HCT116 (cell line): ENCODE measurements at regions not wholly inside any gene's neighbourhood (a gene's known extent, or its start where the extent isn't known, plus 50 kb on each side); places are given as distances from the start of the nearest gene placed in this dataset.

ENCODE experiments used
- ATAC-seq: fragments of 200-7000 bp; cut with Tn5 transposase; 2 replicates; pipeline ENCODE4 v1.9.1; 2020; ENCODE audit warnings: mild to moderate bottlenecking, moderate library complexity
- BruUV-seq: library from RNA; stranded (reverse); fragments of 400-500 nt; replicated peaks from 2 replicates; lab custom pipeline; 2021; lab: Mats Ljungman, UMichigan
- CTCF ChIA-PET: fragments of 300-600 bp; sonication (Branson Sonifier 250); formaldehyde crosslinking; loops from one replicate; lab custom pipeline; 2021; ENCODE audit warnings: antibody characterized with exemption; lab: Charles Lee
- POLR2A ChIA-PET: fragments of 300-600, 350-600 bp; sonication (Branson Sonifier 250); formaldehyde crosslinking; loops from one replicate; lab custom pipeline; 2021; ENCODE audit warnings: antibody characterized with exemption; lab: Charles Lee
- RAD21 ChIA-PET, 2 experiments: fragments of 300-600 bp; sonication (Branson Sonifier 250); formaldehyde crosslinking; loops; one replicate each; lab custom pipeline; 2023; ENCODE audit warnings: low total read pairs in 2 of 2; ENCODE audit not compliant: uncharacterized antibody in 2 of 2, unreplicated experiment in 2 of 2, low non-redundant PET in 1 of 2; lab: Charles Lee
- DNase-seq: peaks from one replicate; pipeline ENCODE4 v3.0.0-alpha.2; 2010; ENCODE audit warnings: low read depth, low spot score
- H2AFZ ChIP-seq: fragments of 200-600 bp; shearing (Covaris generic), sonication (generic); 2 replicates; pipeline ENCODE4 v1.6.1; 2017; ENCODE audit warnings: low read depth, mixed run types, mixed read lengths, antibody characterized with exemption, low read length; ENCODE audit not compliant: poor library complexity, severe bottlenecking
- H3K27ac ChIP-seq: 2 replicates; pipeline ENCODE4 v1.5.1; 2012; ENCODE audit warnings: low read depth, low read length
- H3K27me3 ChIP-seq: fragments of 200-600 bp; sonication (generic); 2 replicates; pipeline ENCODE4 v1.6.1; 2016; ENCODE audit warnings: mixed run types, low read length, mixed read lengths; ENCODE audit not compliant: insufficient read depth
- H3K36me3 ChIP-seq, 2 experiments: fragments of 200-500 bp in 1 of 2; fragments of 200-600 bp in 1 of 2; sonication (Bioruptor generic) in 1 of 2; sonication (generic) in 1 of 2; 2 replicates each; pipeline versions ENCODE4 v1.5.1 to v1.6.1; 2014 to 2016; ENCODE audit warnings: low read length in 2 of 2, inconsistent platforms in 1 of 2, mixed read lengths in 1 of 2, mixed run types in 1 of 2; ENCODE audit not compliant: insufficient read depth in 2 of 2, control insufficient read depth in 1 of 2
- H3K4me1 ChIP-seq, 2 experiments: fragments of 200-600 bp in 1 of 2; sonication (generic) in 1 of 2; 2 replicates each; pipeline versions ENCODE4 v1.5.1 to v1.6.1; 2012 to 2017; ENCODE audit warnings: low read length in 2 of 2, inconsistent platforms in 1 of 2, mild to moderate bottlenecking in 1 of 2, mixed read lengths in 1 of 2, mixed run types in 1 of 2, moderate library complexity in 1 of 2; ENCODE audit not compliant: insufficient read depth in 2 of 2, control insufficient read depth in 1 of 2
- H3K4me2 ChIP-seq: fragments of 200-600 bp; sonication (generic); 2 replicates; pipeline ENCODE4 v1.6.1; 2017; ENCODE audit warnings: mixed run types, low read length, mixed read lengths
- H3K4me3 ChIP-seq, 2 experiments: fragments of 200-600 bp in 1 of 2; sonication (generic) in 1 of 2; replicated peaks in 1 of 2; 2 replicates each; pipeline ENCODE4 v1.5.1; 2011 to 2016; ENCODE audit warnings: low read length in 2 of 2, control low read depth in 1 of 2, low read depth in 1 of 2, mild to moderate bottlenecking in 1 of 2, mixed read lengths in 1 of 2, mixed run types in 1 of 2
- H3K79me2 ChIP-seq: fragments of 200-600 bp; sonication (generic); 2 replicates; pipeline ENCODE4 v1.6.1; 2017; ENCODE audit warnings: mild to moderate bottlenecking, mixed run types, low read length, moderate library complexity, mixed read lengths; ENCODE audit not compliant: insufficient read depth
- H3K9ac ChIP-seq: fragments of 200-600 bp; sonication (generic); 2 replicates; pipeline ENCODE4 v1.6.1; 2016; ENCODE audit warnings: low read length, mixed read lengths
- H3K9me2 ChIP-seq: fragments of 200-600 bp; sonication (generic), shearing (Covaris generic); 2 replicates; pipeline ENCODE4 v1.6.1; 2017; ENCODE audit warnings: mixed run types, mild to moderate bottlenecking, moderate library complexity; ENCODE audit not compliant: insufficient read depth
- H3K9me3 ChIP-seq, 2 experiments: fragments of 200-500 bp in 1 of 2; fragments of 200-600 bp in 1 of 2; sonication (Bioruptor generic) in 1 of 2; sonication (generic) in 1 of 2; 2 replicates each; pipeline ENCODE4 v1.6.1; 2014 to 2017; ENCODE audit warnings: low read length in 2 of 2, mixed read lengths in 2 of 2, inconsistent platforms in 1 of 2, low read depth in 1 of 2, mild to moderate bottlenecking in 1 of 2, mixed run types in 1 of 2, moderate library complexity in 1 of 2; ENCODE audit not compliant: control insufficient read depth in 1 of 2, insufficient read depth in 1 of 2
- H4K20me1 ChIP-seq: fragments of 200-600 bp; sonication (generic), shearing (Covaris generic); 2 replicates; pipeline ENCODE4 v1.6.1; 2017; ENCODE audit warnings: mixed run types, mild to moderate bottlenecking, moderate library complexity; ENCODE audit not compliant: insufficient read depth
- CBX3 ChIP-seq: IDR thresholded peaks from 2 replicates; pipeline ENCODE4 v1.6.1; 2012; ENCODE audit warnings: low read depth
- CEBPB ChIP-seq: IDR thresholded peaks from 2 replicates; pipeline ENCODE4 v1.6.1; 2012; ENCODE audit warnings: low read depth
- EGR1 ChIP-seq: IDR thresholded peaks from 2 replicates; pipeline ENCODE4 v1.6.1; 2012; ENCODE audit warnings: low read depth
- EZH2 ChIP-seq: fragments of 200-600 bp; sonication (generic); IDR thresholded peaks from 2 replicates; pipeline ENCODE4 v1.6.1; 2017; ENCODE audit warnings: antibody characterized with exemption, mixed run types
- JUND ChIP-seq: IDR thresholded peaks from 2 replicates; pipeline ENCODE4 v1.6.1; 2012
- POLR2AphosphoS5 ChIP-seq: IDR thresholded peaks from 2 replicates; pipeline ENCODE4 v1.6.1; 2011; ENCODE audit warnings: mild to moderate bottlenecking, low read depth, low read length, moderate library complexity
- SP1 ChIP-seq: IDR thresholded peaks from 2 replicates; pipeline ENCODE4 v1.6.1; 2012; ENCODE audit warnings: low read depth
- SRF ChIP-seq: IDR thresholded peaks from 2 replicates; pipeline ENCODE4 v1.6.1; 2012; ENCODE audit warnings: low read depth
- TCF7L2 ChIP-seq: IDR thresholded peaks from 2 replicates; pipeline ENCODE4 v1.7.0; 2011; ENCODE audit warnings: borderline replicate concordance, inconsistent platforms; ENCODE audit not compliant: insufficient read depth, insufficient read length; ENCODE audit errors: extremely low read depth
- ZNF274 ChIP-seq: fragments of 200-500 bp; sonication (Bioruptor generic); IDR thresholded peaks from 2 replicates; pipeline ENCODE4 v1.6.1; 2014; ENCODE audit warnings: mild to moderate bottlenecking, low read depth, low read length, inconsistent platforms
- intact Hi-C: fragments of 100-400 bp; cut with micrococcal nuclease; formaldehyde crosslinking; loops from 2 replicates; pipeline ENCODE4 v1.10.0; 2022
- TF ChIP-seq, protein P1 (sequence below): IDR thresholded peaks from 2 replicates; pipeline ENCODE4 v1.6.1; 2012
- TF ChIP-seq, protein P2 (sequence below): IDR thresholded peaks from 2 replicates; pipeline ENCODE4 v1.6.1; 2011; ENCODE audit warnings: mild to moderate bottlenecking, low read length, moderate library complexity; ENCODE audit not compliant: insufficient replicate concordance; ENCODE audit errors: extremely low read depth
- TF ChIP-seq, protein P3 (sequence below), 3 experiments: fragments of 200-600 bp in 1 of 3; sonication (generic) in 1 of 3; IDR thresholded peaks in 2 of 3; conservative IDR thresholded peaks in 1 of 3; 2 replicates each; pipeline ENCODE4 v1.5.1; 2012 to 2017; ENCODE audit warnings: low read depth in 2 of 3, low read length in 2 of 3, antibody characterized with exemption in 1 of 3, borderline replicate concordance in 1 of 3, control low read depth in 1 of 3, mild to moderate bottlenecking in 1 of 3, mixed read lengths in 1 of 3, mixed run types in 1 of 3, moderate library complexity in 1 of 3; ENCODE audit not compliant: insufficient read depth in 1 of 3
- TF ChIP-seq, protein P4 (sequence below): IDR thresholded peaks from 2 replicates; pipeline ENCODE4 v1.6.1; 2012

DNA sequence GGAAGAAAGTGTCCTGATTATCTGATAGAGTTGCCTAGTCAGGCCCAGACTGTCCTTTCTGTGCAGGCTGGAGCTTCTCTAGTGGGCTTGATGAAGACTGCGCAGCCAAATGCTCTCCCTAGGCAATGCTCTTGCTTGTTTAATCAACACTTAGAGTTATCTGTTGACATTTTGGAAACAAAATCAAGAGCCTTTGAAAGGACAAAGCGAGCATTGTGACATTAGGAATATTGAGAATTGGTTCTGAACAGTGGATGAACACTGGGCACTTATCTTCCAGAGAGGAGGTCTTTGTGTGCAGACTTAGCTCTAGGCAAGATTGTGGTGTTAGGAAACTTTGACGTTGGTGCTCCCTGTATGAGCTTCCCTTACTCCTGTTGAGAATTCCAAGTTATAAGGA, 94.5 kb downstream of the DNTTIP2 start:
- intact Hi-C loops: no loop called here
- BruUV-seq: no TSS peak
- Histone ChIP-seq H3K36me3 (no peaks in the 10 kb centered on the region), H3K27me3 (no peaks in the 10 kb centered on the region), H4K20me1 (no peaks in the 10 kb centered on the region), H2AFZ (no peak overlapping the region), H3K9ac (no peak overlapping the region), H3K4me2 (no peak overlapping the region), H3K9me2 (no peaks in the 10 kb centered on the region), H3K4me1 (peaks cover 10 to 24% of the 10 kb centered on the region in 2 experiments), H3K4me3 (no peak overlapping the region), H3K9me3 (no peaks in the 10 kb centered on the region), H3K27ac (no peak overlapping the region), H3K79me2 (no peaks in the 10 kb centered on the region)
- RAD21 ChIA-PET: no interaction called here
- TF ChIP-seq EZH2: no peak
- DNase-seq: no peak
- POLR2A ChIA-PET: no interaction called here
- CTCF ChIA-PET: interaction anchor here (1.2 kb wide), 1 partner anchor 155 kb away, joined by 3 read pairs; no protein-coding TSS in a partner anchor
- no peak for ATAC-seq

DNA sequence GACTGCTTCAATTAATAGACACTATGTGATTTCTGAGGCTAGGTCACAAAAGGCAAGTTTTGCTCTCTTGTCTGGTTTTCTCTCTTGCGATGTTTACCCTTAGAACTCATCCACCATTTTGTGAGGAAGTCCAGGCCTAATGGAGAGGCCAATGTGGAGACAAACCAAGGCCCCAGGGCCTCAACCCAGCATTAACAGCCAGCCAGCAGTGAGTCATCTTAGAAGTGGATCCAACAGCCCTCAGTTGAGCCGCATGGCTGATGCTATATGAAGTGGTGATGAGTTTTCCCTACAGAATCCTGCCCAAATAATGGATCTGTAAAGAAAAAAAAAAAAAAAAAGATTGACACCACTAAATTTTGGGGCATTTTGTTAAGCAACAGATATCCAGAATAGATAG, 95.1 kb downstream of the DNTTIP2 start:
- Histone ChIP-seq H3K9me3 (no peaks in the 10 kb centered on the region), H3K36me3 (no peaks in the 10 kb centered on the region), H4K20me1 (no peaks in the 10 kb centered on the region), H3K4me1 (peaks cover 16 to 31% of the 10 kb centered on the region in 2 experiments), H2AFZ (no peak overlapping the region), H3K4me2 (no peak overlapping the region), H3K27me3 (no peaks in the 10 kb centered on the region), H3K4me3 (no peak overlapping the region), H3K9ac (no peak overlapping the region), H3K79me2 (no peaks in the 10 kb centered on the region), H3K27ac (no peak overlapping the region), H3K9me2 (no peaks in the 10 kb centered on the region)
- POLR2A ChIA-PET: no interaction called here
- DNase-seq: no peak
- RAD21 ChIA-PET: no interaction called here
- intact Hi-C loops: no loop called here
- CTCF ChIA-PET: no interaction called here
- ATAC-seq: no peak
- no TSS peak for BruUV-seq
- TF ChIP-seq, protein P1, sequence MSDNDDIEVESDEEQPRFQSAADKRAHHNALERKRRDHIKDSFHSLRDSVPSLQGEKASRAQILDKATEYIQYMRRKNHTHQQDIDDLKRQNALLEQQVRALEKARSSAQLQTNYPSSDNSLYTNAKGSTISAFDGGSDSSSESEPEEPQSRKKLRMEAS: no peak
- TF ChIP-seq EZH2: no peak
- no peak for TF ChIP-seq SRF
- no peak for TF ChIP-seq POLR2AphosphoS5
- TF ChIP-seq CBX3: no peak
- TF ChIP-seq CEBPB: no peak
- TF ChIP-seq, protein P2, sequence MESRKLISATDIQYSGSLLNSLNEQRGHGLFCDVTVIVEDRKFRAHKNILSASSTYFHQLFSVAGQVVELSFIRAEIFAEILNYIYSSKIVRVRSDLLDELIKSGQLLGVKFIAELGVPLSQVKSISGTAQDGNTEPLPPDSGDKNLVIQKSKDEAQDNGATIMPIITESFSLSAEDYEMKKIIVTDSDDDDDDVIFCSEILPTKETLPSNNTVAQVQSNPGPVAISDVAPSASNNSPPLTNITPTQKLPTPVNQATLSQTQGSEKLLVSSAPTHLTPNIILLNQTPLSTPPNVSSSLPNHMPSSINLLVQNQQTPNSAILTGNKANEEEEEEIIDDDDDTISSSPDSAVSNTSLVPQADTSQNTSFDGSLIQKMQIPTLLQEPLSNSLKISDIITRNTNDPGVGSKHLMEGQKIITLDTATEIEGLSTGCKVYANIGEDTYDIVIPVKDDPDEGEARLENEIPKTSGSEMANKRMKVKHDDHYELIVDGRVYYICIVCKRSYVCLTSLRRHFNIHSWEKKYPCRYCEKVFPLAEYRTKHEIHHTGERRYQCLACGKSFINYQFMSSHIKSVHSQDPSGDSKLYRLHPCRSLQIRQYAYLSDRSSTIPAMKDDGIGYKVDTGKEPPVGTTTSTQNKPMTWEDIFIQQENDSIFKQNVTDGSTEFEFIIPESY: no peak
- TF ChIP-seq ZNF274: no peak
- no peak for TF ChIP-seq SP1
- TF ChIP-seq JUND: no peak
- TF ChIP-seq, protein P3, sequence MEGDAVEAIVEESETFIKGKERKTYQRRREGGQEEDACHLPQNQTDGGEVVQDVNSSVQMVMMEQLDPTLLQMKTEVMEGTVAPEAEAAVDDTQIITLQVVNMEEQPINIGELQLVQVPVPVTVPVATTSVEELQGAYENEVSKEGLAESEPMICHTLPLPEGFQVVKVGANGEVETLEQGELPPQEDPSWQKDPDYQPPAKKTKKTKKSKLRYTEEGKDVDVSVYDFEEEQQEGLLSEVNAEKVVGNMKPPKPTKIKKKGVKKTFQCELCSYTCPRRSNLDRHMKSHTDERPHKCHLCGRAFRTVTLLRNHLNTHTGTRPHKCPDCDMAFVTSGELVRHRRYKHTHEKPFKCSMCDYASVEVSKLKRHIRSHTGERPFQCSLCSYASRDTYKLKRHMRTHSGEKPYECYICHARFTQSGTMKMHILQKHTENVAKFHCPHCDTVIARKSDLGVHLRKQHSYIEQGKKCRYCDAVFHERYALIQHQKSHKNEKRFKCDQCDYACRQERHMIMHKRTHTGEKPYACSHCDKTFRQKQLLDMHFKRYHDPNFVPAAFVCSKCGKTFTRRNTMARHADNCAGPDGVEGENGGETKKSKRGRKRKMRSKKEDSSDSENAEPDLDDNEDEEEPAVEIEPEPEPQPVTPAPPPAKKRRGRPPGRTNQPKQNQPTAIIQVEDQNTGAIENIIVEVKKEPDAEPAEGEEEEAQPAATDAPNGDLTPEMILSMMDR (IDR thresholded peaks at IDR 0.05 in 2 of 3, conservative IDR thresholded peaks at IDR 0.05 in 1 of 3; ENCODE audit: borderline replicate concordance in 1 of 3, insufficient read depth in 1 of 3, low read depth in 2 of 3, low read length in 2 of 3): no peak
- no peak for TF ChIP-seq EGR1
- TF ChIP-seq, protein P4, sequence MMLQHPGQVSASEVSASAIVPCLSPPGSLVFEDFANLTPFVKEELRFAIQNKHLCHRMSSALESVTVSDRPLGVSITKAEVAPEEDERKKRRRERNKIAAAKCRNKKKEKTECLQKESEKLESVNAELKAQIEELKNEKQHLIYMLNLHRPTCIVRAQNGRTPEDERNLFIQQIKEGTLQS: no peak
- TF ChIP-seq TCF7L2: no peak
